Stimulated activated CD8-positive, alpha-beta memory T cell treated with anti-CD3 and anti-CD28 coated beads, Interleukin-15, amount 100 ng/mL, for 4 hours (primary cell): ENCODE measurements at regions not wholly inside any gene's neighbourhood (a gene's known extent, or its start where the extent isn't known, plus 50 kb on each side); places are given as distances from the start of the nearest gene placed in this dataset.
"Not testable (repeated sequence)": the region's sequence is repeated elsewhere in the genome, so short reads cannot be mapped to it uniquely, and the experiment has no call there.

Experiments used
- DNase-seq, 2 donors: peaks; one replicate each; pipeline ENCODE4 v3.0.0-alpha.2; 2020; ENCODE audit warnings: low read depth in 2 of 2

- DNase-seq = no peak
These were observed 56.3 kb upstream of the ZNF92 start for GRCh38 chr7:65317372-65317771.

GRCh38 chr7:65310761-65311160 is 62.9 kb upstream of the ZNF92 start:
- DNase-seq = no peak

- DNase-seq = no peak
These were observed 65.4 kb upstream of the ZNF92 start for GRCh38 chr7:65308300-65308678.

- DNase-seq = peak; percentile 1 to 6
These were observed 65.9 kb upstream of the ZNF92 start for GRCh38 chr7:65307651-65308299.

GRCh38 chr7:65304175-65304574 is 69.5 kb upstream of the ZNF92 start:
- DNase-seq = no peak

GRCh38 chr7:65302883-65303282 is 70.8 kb upstream of the ZNF92 start:
- no peak for DNase-seq

GRCh38 chr7:65301007-65301406 is 72.6 kb upstream of the ZNF92 start:
- no peak for DNase-seq

- DNase-seq = no peak
These were observed 78.2 kb upstream of the ZNF92 start for GRCh38 chr7:65295409-65295808.

- not testable (repeated sequence) for DNase-seq
These were observed 83.3 kb upstream of the ZNF92 start for GRCh38 chr7:65290340-65290739.

- DNase-seq = no peak
These were observed 86.6 kb upstream of the ZNF92 start for GRCh38 chr7:65287023-65287422.

GRCh38 chr7:65285906-65286864 is 87.5 kb upstream of the ZNF92 start:
- DNase-seq = no peak

- not testable (repeated sequence) for DNase-seq
These were observed 88.4 kb upstream of the ZNF92 start for GRCh38 chr7:65285241-65285640.

GRCh38 chr7:65279795-65280194 is 93.9 kb upstream of the ZNF92 start:
- DNase-seq = no peak

GRCh38 chr7:65276822-65277221 is 96.8 kb upstream of the ZNF92 start:
- DNase-seq = no peak

GRCh38 chr7:65271502-65271901 is 102.2 kb upstream of the ZNF92 start:
- not testable (repeated sequence) for DNase-seq

- DNase-seq = no peak
These were observed 104.4 kb upstream of the ZNF92 start for GRCh38 chr7:65269150-65269856.

GRCh38 chr7:65268782-65269149 is 104.9 kb upstream of the ZNF92 start:
- DNase-seq = no peak

GRCh38 chr7:65265933-65266519 is 107.6 kb upstream of the ZNF92 start:
- DNase-seq = no peak

GRCh38 chr7:65264258-65264657 is 109.4 kb upstream of the ZNF92 start:
- no peak for DNase-seq

- DNase-seq = not testable (repeated sequence)
These were observed 113.0 kb upstream of the ZNF92 start for GRCh38 chr7:65260673-65261072.

- not testable (repeated sequence) for DNase-seq
These were observed 113.7 kb upstream of the ZNF92 start for GRCh38 chr7:65259864-65260525.

GRCh38 chr7:65254061-65254460 is 119.6 kb upstream of the ZNF92 start:
- DNase-seq = no peak
